ENCODE measurements at regions not wholly inside any gene's neighbourhood (a gene's known extent, or its start where the extent isn't known, plus 50 kb on each side); places are given as distances from the start of the nearest gene placed in this dataset.

DNA sequence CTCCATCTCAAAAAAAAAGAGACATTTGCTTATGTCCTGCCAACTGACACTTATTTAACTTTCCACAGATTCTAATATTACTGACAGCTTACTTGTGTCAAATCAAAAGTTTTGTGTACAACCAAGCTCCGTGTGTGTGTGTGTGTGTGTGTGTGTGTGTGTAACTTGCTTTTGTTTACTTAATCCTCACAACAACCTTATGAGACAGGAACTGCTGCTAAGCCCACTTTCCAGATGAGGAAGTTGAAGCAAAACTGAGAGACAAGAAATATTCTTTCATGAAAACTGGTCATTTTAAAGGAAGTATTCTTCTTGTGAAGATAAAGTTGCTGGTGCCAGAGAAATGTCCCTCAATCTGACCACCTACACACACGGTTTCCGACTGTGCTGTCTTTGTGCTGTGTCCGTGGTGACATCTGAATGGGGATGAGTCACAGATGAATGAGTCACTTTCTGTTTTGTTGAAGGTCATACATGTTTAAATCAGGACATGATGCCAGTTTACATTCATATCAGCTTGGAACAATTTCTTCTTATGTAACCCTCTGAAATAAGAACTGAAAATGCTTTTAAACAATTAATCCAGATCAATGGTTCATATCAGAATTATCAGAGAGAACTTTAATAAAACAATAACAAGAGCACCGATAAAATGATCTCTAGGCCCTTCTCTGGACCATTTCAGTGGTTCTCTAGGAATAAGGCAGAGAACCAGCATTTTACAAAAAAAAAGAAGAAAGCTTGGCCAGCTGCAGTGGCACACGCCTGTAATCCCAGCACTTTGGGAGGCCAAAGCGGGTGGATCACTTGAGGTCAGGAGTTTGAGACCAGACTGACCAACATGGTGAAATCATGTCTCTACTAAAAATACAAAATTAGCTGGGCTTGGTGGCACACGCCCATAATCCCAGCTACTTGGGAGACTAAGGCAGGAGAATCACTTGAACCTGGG, 95.5 kb downstream of the THNSL2 start:
- TF ChIP-seq, protein P1, sequence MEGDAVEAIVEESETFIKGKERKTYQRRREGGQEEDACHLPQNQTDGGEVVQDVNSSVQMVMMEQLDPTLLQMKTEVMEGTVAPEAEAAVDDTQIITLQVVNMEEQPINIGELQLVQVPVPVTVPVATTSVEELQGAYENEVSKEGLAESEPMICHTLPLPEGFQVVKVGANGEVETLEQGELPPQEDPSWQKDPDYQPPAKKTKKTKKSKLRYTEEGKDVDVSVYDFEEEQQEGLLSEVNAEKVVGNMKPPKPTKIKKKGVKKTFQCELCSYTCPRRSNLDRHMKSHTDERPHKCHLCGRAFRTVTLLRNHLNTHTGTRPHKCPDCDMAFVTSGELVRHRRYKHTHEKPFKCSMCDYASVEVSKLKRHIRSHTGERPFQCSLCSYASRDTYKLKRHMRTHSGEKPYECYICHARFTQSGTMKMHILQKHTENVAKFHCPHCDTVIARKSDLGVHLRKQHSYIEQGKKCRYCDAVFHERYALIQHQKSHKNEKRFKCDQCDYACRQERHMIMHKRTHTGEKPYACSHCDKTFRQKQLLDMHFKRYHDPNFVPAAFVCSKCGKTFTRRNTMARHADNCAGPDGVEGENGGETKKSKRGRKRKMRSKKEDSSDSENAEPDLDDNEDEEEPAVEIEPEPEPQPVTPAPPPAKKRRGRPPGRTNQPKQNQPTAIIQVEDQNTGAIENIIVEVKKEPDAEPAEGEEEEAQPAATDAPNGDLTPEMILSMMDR (conservative IDR thresholded peaks at IDR 0.05 in 1 of 2, IDR thresholded peaks at IDR 0.05 in 1 of 2; ENCODE audit: low read depth in 1 of 2, low read length in 2 of 2), result no peak
- TF ChIP-seq EZH2 (IDR thresholded peaks at IDR 0.05; ENCODE audit: low read length, missing control alignments), result no peak
